ENCODE measurements at regions not wholly inside any gene's neighbourhood (a gene's known extent, or its start where the extent isn't known, plus 50 kb on each side); places are given as distances from the start of the nearest gene placed in this dataset.

- no peak for TF ChIP-seq EP300 (IDR thresholded peaks at IDR 0.05; ENCODE audit: borderline replicate concordance)
- TF ChIP-seq REST (IDR thresholded peaks at IDR 0.05; ENCODE audit: low read depth), result no peak
- no peak for TF ChIP-seq TAF1 (IDR thresholded peaks at IDR 0.05; ENCODE audit: low read depth)
- TF ChIP-seq RAD21 (IDR thresholded peaks at IDR 0.05; ENCODE audit: low read depth), result no peak
- no peak for TF ChIP-seq MAX (IDR thresholded peaks at IDR 0.05)
- TF ChIP-seq USF1 (IDR thresholded peaks at IDR 0.05), result no peak
- no peak for TF ChIP-seq YY1 (IDR thresholded peaks at IDR 0.05; ENCODE audit: low read depth)
- TF ChIP-seq FOXM1 (IDR thresholded peaks at IDR 0.05; ENCODE audit: borderline replicate concordance, low read depth), result no peak
- no peak for TF ChIP-seq CEBPB (IDR thresholded peaks at IDR 0.05)
- TF ChIP-seq TCF12 (IDR thresholded peaks at IDR 0.05; ENCODE audit: low read depth), result no peak
Measured at GRCh38 chr6:4185419-4185818, 50.0 kb upstream of the ECI2 start.
